SU-DHL-6 (cell line): ENCODE measurements at regions not wholly inside any gene's neighbourhood (a gene's known extent, or its start where the extent isn't known, plus 50 kb on each side); places are given as distances from the start of the nearest gene placed in this dataset.

ENCODE experiments used
- H2AFZ ChIP-seq: fragments of 200-600 bp; sonication (generic); 2 replicates; pipeline ENCODE4 v1.6.1; 2014; ENCODE audit warnings: low read depth, mild to moderate bottlenecking, moderate library complexity, mixed read lengths, antibody characterized with exemption, low read length; ENCODE audit not compliant: severe bottlenecking
- H3F3A ChIP-seq: fragments of 200-600 bp; shearing (Covaris generic); 2 replicates; pipeline ENCODE4 v1.6.0; 2016; ENCODE audit warnings: antibody characterized with exemption, mild to moderate bottlenecking; ENCODE audit not compliant: insufficient read depth
- H3K27ac ChIP-seq: fragments of 200-600 bp; sonication (generic); 2 replicates; pipeline ENCODE4 v1.5.1; 2016; ENCODE audit warnings: low read depth, mild to moderate bottlenecking, low read length, moderate library complexity, mixed read lengths
- H3K27me3 ChIP-seq: fragments of 200-600 bp; sonication (generic), shearing (Covaris generic); 2 replicates; pipeline ENCODE4 v1.6.0; 2014; ENCODE audit warnings: mild to moderate bottlenecking, low read length
- H3K36me3 ChIP-seq: fragments of 200-600 bp; sonication (generic); 2 replicates; pipeline ENCODE4 v1.6.1; 2014; ENCODE audit warnings: mild to moderate bottlenecking, low read length, mixed read lengths
- H3K4me2 ChIP-seq: fragments of 300-600, 200-600 bp; shearing (Covaris generic), sonication (generic); 2 replicates; pipeline ENCODE4 v1.6.0; 2014; ENCODE audit warnings: low read length, low read depth, mild to moderate bottlenecking; ENCODE audit not compliant: poor library complexity, severe bottlenecking
- H3K4me3 ChIP-seq: fragments of 200-600 bp; sonication (generic); 2 replicates; pipeline ENCODE4 v1.5.1; 2014; ENCODE audit warnings: antibody characterized with exemption, low read length, mild to moderate bottlenecking, mixed read lengths; ENCODE audit not compliant: insufficient read depth, poor library complexity, severe bottlenecking
- H3K79me2 ChIP-seq: fragments of 200-600 bp; sonication (generic); 2 replicates; pipeline ENCODE4 v1.6.1; 2014; ENCODE audit warnings: mild to moderate bottlenecking, low read length, moderate library complexity; ENCODE audit not compliant: insufficient read depth
- H3K9ac ChIP-seq: fragments of 200-600 bp; sonication (generic); 2 replicates; pipeline ENCODE4 v1.7.0; 2014; ENCODE audit warnings: mild to moderate bottlenecking, low read length
- H3K9me2 ChIP-seq: fragments of 200-600 bp; sonication (generic); replicated peaks from 2 replicates; pipeline ENCODE4 v1.6.1; 2014; ENCODE audit warnings: low read length; ENCODE audit not compliant: insufficient read depth
- H3K9me3 ChIP-seq: fragments of 200-600 bp; sonication (generic); 2 replicates; pipeline ENCODE4 v1.6.1; 2014; ENCODE audit warnings: low read length, mixed read lengths; ENCODE audit not compliant: insufficient read depth
- H4K20me1 ChIP-seq: fragments of 200-600 bp; sonication (generic); 2 replicates; pipeline ENCODE4 v1.6.1; 2014; ENCODE audit warnings: low read depth, mild to moderate bottlenecking, antibody characterized with exemption, low read length, moderate library complexity, mixed read lengths
- EZH2phosphoT487 ChIP-seq: fragments of 200-600 bp; sonication (generic), shearing (Covaris generic); conservative IDR thresholded peaks from 2 replicates; pipeline ENCODE4 v1.6.1; 2018; ENCODE audit warnings: mild to moderate bottlenecking, antibody characterized with exemption, low read length, moderate library complexity, mixed read lengths
- TF ChIP-seq, protein P1 (sequence below): fragments of 200-600 bp; sonication (generic); IDR thresholded peaks from one replicate; pipeline ENCODE4 v1.5.1; 2017; ENCODE audit warnings: antibody characterized with exemption, mild to moderate bottlenecking, low read length, moderate library complexity; ENCODE audit not compliant: insufficient read depth, poor library complexity, severe bottlenecking

- Histone ChIP-seq H3K4me2 (no peak overlapping the region), H3K36me3 (no peaks in the 10 kb centered on the region), H2AFZ (no peak overlapping the region), H3K9ac (no peak overlapping the region), H3F3A (no peaks in the 10 kb centered on the region), H3K9me3 (no peaks in the 10 kb centered on the region), H3K79me2 (no peaks in the 10 kb centered on the region), H3K27me3 (no peaks in the 10 kb centered on the region), H3K27ac (no peak overlapping the region), H3K9me2 (no peaks in the 10 kb centered on the region), H4K20me1 (no peaks in the 10 kb centered on the region), H3K4me3 (no peak overlapping the region)
- no peak for TF ChIP-seq EZH2phosphoT487
- TF ChIP-seq, protein P1, sequence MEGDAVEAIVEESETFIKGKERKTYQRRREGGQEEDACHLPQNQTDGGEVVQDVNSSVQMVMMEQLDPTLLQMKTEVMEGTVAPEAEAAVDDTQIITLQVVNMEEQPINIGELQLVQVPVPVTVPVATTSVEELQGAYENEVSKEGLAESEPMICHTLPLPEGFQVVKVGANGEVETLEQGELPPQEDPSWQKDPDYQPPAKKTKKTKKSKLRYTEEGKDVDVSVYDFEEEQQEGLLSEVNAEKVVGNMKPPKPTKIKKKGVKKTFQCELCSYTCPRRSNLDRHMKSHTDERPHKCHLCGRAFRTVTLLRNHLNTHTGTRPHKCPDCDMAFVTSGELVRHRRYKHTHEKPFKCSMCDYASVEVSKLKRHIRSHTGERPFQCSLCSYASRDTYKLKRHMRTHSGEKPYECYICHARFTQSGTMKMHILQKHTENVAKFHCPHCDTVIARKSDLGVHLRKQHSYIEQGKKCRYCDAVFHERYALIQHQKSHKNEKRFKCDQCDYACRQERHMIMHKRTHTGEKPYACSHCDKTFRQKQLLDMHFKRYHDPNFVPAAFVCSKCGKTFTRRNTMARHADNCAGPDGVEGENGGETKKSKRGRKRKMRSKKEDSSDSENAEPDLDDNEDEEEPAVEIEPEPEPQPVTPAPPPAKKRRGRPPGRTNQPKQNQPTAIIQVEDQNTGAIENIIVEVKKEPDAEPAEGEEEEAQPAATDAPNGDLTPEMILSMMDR, result no peak
Measured at GRCh38 chr15:29926083-29926388, 103.8 kb upstream of the TJP1 start.

GRCh38 chr15:29925227-29926082 is 103.2 kb upstream of the TJP1 start:
- H3F3A ChIP-seq, result no peaks in the 10 kb centered on the region
- no peak overlapping the region for H2AFZ ChIP-seq
- H3K79me2 ChIP-seq, result no peaks in the 10 kb centered on the region
- H3K4me2 ChIP-seq, result no peak overlapping the region
- H3K36me3 ChIP-seq, result no peaks in the 10 kb centered on the region
- no peaks in the 10 kb centered on the region for H3K9me3 ChIP-seq
- no peak overlapping the region for H3K4me3 ChIP-seq
- no peaks in the 10 kb centered on the region for H3K27me3 ChIP-seq
- no peaks in the 10 kb centered on the region for H4K20me1 ChIP-seq
- H3K27ac ChIP-seq, result no peak overlapping the region
- H3K9me2 ChIP-seq, result no peaks in the 10 kb centered on the region
- TF ChIP-seq, protein P1, result peak; percentile 89
- no peak for TF ChIP-seq EZH2phosphoT487
- H3K9ac ChIP-seq, result no peak overlapping the region

DNA sequence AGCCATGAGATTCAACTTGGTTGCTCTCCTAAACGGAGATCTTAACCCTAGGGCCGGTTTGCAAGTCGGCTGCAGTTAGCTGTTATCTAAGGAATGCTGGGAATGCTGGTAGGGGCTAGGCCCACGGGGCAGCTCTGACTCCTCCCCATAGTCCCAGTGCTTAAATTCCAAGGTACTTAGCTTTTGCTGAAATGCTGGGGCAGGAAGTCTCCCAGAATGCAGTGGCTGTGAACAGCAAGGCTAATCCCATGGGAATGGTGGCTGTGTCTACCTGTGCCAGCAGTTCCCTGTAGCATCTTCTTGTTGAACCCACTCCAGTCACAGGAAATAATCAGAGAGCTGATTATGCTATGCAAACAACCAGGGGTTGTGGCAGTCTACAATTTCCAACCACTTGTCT is 102.5 kb upstream of the TJP1 start:
- no peaks in the 10 kb centered on the region for H4K20me1 ChIP-seq
- H3K9me3 ChIP-seq, result no peaks in the 10 kb centered on the region
- H2AFZ ChIP-seq, result no peak overlapping the region
- H3K27ac ChIP-seq, result no peak overlapping the region
- no peak overlapping the region for H3K4me3 ChIP-seq
- no peaks in the 10 kb centered on the region for H3K79me2 ChIP-seq
- H3K27me3 ChIP-seq, result no peaks in the 10 kb centered on the region
- H3K9me2 ChIP-seq, result no peaks in the 10 kb centered on the region
- TF ChIP-seq, protein P1, result no peak
- no peak for TF ChIP-seq EZH2phosphoT487
- no peak overlapping the region for H3K9ac ChIP-seq
- H3K4me2 ChIP-seq, result no peak overlapping the region
- no peaks in the 10 kb centered on the region for H3K36me3 ChIP-seq
- no peaks in the 10 kb centered on the region for H3F3A ChIP-seq
